GM19351 (cell line): ENCODE measurements at regions not wholly inside any gene's neighbourhood (a gene's known extent, or its start where the extent isn't known, plus 50 kb on each side); places are given as distances from the start of the nearest gene placed in this dataset.

ENCODE experiments used
- ATAC-seq: cut with Tn5 transposase; IDR thresholded peaks from one replicate; pipeline ENCODE4 v1.9.1; 2021; ENCODE audit warnings: mild to moderate bottlenecking, moderate library complexity; ENCODE audit not compliant: unreplicated experiment

GRCh38 chr13:29664591-29664990, 69.1 kb upstream of the SLC7A1 start:
- no peak for ATAC-seq

- ATAC-seq, result no peak
Observed at GRCh38 chr13:29654843-29655547, 59.5 kb upstream of the SLC7A1 start.

- ATAC-seq, result no peak
Observed at GRCh38 chr13:29654384-29654783, 58.9 kb upstream of the SLC7A1 start.

- ATAC-seq, result no peak
Observed at GRCh38 chr13:29648760-29649159, 53.3 kb upstream of the SLC7A1 start.
